HL-60 (cell line): ENCODE measurements at regions not wholly inside any gene's neighbourhood (a gene's known extent, or its start where the extent isn't known, plus 50 kb on each side); places are given as distances from the start of the nearest gene placed in this dataset.
"Not testable (repeated sequence)": the region's sequence is repeated elsewhere in the genome, so short reads cannot be mapped to it uniquely, and the experiment has no call there.

Experiments
- DNase-seq, 2 experiments: peaks; one replicate each; pipeline ENCODE4 v3.0.0-alpha.2; 2010 to 2020; ENCODE audit warnings: low read depth in 1 of 2, low spot score in 1 of 2
- H3K27ac ChIP-seq: fragments of 250-450 bp; sonication (Bioruptor Pico); replicated peaks from 2 replicates; pipeline ENCODE4 v1.5.1; 2020; ENCODE audit warnings: mild to moderate bottlenecking, moderate library complexity
- H3K27me3 ChIP-seq: fragments of 250-450 bp; sonication (Bioruptor Pico); 2 replicates; pipeline ENCODE4 v1.5.1; 2021; ENCODE audit warnings: mild to moderate bottlenecking, moderate library complexity; ENCODE audit not compliant: insufficient read depth, poor library complexity, severe bottlenecking
- H3K4me3 ChIP-seq: replicated peaks from 2 replicates; pipeline ENCODE4 v1.5.1; 2011; ENCODE audit warnings: mild to moderate bottlenecking, control low read depth, low read length; ENCODE audit not compliant: insufficient read depth
- GABPA ChIP-seq: IDR thresholded peaks from 2 replicates; pipeline ENCODE4 v1.6.1; 2012; ENCODE audit warnings: low read depth
- POLR2AphosphoS5 ChIP-seq: IDR thresholded peaks from 2 replicates; pipeline ENCODE4 v1.6.1; 2012; ENCODE audit warnings: low read depth
- SPI1 ChIP-seq: IDR thresholded peaks from 2 replicates; pipeline ENCODE4 v1.6.1; 2012; ENCODE audit warnings: low read depth, mild to moderate bottlenecking, borderline replicate concordance
- TF ChIP-seq, protein P1 (sequence below): IDR thresholded peaks from 2 replicates; pipeline ENCODE4 v1.6.1; 2012; ENCODE audit warnings: low read depth; ENCODE audit not compliant: insufficient replicate concordance
- TF ChIP-seq, protein P2 (sequence below): IDR thresholded peaks from one replicate; pipeline ENCODE4 v1.5.1; 2011; ENCODE audit warnings: low read length, control low read depth, inconsistent platforms; ENCODE audit not compliant: insufficient read depth

DNA sequence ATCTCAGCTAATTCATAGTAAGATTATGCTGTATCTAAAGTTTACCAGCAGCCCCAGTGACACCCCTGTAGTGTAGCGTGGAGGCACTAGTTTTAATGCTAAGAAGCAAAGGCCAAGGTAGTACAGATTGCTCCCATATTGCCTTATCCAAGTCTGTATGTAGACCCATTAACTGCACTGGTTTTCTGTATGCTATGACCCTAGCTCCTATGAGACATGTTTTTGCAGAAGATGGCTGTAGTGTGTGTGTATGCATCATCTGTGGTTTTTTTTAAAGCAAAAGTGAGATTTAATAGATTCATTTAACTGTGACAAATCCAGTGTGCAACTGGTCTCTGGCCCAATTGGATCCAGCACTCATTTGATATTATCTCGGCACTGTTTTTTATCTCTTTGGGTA is 86.5 kb downstream of the HAUS1 start:
- H3K27ac ChIP-seq: no peak overlapping the region
- H3K27me3 ChIP-seq: no peaks in the 10 kb centered on the region
- no peak for DNase-seq
- TF ChIP-seq, protein P1, sequence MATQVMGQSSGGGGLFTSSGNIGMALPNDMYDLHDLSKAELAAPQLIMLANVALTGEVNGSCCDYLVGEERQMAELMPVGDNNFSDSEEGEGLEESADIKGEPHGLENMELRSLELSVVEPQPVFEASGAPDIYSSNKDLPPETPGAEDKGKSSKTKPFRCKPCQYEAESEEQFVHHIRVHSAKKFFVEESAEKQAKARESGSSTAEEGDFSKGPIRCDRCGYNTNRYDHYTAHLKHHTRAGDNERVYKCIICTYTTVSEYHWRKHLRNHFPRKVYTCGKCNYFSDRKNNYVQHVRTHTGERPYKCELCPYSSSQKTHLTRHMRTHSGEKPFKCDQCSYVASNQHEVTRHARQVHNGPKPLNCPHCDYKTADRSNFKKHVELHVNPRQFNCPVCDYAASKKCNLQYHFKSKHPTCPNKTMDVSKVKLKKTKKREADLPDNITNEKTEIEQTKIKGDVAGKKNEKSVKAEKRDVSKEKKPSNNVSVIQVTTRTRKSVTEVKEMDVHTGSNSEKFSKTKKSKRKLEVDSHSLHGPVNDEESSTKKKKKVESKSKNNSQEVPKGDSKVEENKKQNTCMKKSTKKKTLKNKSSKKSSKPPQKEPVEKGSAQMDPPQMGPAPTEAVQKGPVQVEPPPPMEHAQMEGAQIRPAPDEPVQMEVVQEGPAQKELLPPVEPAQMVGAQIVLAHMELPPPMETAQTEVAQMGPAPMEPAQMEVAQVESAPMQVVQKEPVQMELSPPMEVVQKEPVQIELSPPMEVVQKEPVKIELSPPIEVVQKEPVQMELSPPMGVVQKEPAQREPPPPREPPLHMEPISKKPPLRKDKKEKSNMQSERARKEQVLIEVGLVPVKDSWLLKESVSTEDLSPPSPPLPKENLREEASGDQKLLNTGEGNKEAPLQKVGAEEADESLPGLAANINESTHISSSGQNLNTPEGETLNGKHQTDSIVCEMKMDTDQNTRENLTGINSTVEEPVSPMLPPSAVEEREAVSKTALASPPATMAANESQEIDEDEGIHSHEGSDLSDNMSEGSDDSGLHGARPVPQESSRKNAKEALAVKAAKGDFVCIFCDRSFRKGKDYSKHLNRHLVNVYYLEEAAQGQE: no peak
- no peak for TF ChIP-seq POLR2AphosphoS5
- TF ChIP-seq GABPA: no peak
- no peak for TF ChIP-seq SPI1
- TF ChIP-seq, protein P2, sequence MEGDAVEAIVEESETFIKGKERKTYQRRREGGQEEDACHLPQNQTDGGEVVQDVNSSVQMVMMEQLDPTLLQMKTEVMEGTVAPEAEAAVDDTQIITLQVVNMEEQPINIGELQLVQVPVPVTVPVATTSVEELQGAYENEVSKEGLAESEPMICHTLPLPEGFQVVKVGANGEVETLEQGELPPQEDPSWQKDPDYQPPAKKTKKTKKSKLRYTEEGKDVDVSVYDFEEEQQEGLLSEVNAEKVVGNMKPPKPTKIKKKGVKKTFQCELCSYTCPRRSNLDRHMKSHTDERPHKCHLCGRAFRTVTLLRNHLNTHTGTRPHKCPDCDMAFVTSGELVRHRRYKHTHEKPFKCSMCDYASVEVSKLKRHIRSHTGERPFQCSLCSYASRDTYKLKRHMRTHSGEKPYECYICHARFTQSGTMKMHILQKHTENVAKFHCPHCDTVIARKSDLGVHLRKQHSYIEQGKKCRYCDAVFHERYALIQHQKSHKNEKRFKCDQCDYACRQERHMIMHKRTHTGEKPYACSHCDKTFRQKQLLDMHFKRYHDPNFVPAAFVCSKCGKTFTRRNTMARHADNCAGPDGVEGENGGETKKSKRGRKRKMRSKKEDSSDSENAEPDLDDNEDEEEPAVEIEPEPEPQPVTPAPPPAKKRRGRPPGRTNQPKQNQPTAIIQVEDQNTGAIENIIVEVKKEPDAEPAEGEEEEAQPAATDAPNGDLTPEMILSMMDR: no peak
- H3K4me3 ChIP-seq: no peak overlapping the region

DNA sequence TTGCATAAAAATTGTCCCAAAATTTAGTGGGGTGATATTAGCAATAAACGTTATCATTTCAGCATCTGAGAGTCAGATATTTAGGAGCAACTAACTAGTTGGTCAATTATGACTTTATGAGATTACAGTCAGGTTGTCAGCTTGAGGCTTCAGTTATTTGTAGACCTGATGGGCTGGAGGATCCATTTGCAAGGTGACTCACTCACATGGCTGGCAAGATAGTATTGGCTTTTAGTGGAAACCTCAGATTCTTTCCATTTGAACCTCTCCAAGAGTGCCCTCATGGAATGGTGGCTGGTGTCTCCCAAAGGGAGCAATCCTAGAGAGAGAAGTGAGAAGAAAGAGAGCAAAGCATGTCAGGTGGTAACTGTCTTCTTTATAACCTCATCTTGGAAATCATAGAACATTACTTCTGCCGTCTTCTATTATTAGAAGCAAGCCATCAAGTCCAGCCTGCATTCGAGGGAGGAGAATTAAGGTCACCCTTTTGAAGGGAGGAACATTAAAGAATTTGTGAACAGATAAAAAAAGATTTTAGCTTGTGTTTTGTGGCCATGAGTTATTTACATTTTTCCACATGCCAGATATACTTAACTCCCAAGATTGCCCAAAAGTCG is 92.5 kb downstream of the HAUS1 start:
- Histone ChIP-seq H3K27me3 (no peaks in the 10 kb centered on the region), H3K27ac (no peak overlapping the region), H3K4me3 (no peak overlapping the region)
- DNase-seq: no peak
- TF ChIP-seq POLR2AphosphoS5 (no peak), GABPA (no peak), SPI1 (no peak)
- TF ChIP-seq, protein P1: no peak
- TF ChIP-seq, protein P2: no peak

- Histone ChIP-seq H3K27me3 (no peaks in the 10 kb centered on the region), H3K4me3 (no peak overlapping the region), H3K27ac (peak overlapping the region; percentile 67)
- TF ChIP-seq GABPA: no peak
- no peak for TF ChIP-seq SPI1
- TF ChIP-seq, protein P1: no peak
- no peak for TF ChIP-seq POLR2AphosphoS5
- TF ChIP-seq, protein P2: no peak
- DNase-seq: no peak
These were observed 95.4 kb downstream of the HAUS1 start for GRCh38 chr18:46199515-46200147.

DNA sequence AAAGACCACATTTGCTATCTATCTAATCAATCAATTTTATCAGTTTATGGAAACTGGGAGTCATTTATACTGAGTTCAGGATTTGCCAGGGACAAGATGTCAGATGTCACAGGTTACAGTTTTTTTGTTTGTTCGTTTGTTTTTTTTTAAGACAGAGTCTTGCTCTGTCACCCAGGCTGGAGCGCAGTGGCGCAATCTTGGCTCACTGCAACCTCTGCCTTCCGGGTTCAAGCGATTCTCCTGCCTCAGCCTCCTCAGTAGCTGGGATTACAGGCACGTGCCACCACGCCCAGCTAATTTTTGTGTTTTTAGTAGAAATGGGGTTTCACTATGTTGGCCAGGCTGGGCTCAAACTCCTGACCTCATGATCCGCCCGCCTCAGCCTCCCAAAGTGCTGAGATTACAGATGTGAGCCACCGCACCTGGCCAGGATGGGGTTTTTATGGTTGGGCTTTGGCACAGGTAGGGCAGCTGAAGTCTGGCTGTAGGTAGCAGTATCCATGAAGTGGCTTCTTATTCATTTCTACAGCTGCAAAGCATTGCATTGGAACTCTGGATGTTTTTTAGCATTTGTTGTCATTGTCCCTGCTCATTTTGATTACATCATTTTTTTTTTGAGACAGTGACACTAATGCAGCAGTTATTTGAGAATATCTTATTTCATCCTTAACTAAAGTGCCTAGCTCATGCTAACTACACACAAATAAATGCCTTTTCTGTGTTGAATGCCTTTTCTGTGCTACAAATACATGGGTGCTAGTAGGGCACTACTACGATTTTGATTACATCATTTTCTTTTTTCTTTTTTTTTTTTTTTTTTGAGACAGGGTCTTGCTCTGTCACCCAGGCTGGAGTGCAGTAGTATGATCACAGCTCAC is 96.2 kb downstream of the HAUS1 start:
- not testable (repeated sequence) for H3K4me3 ChIP-seq
- H3K27ac ChIP-seq: peak overlapping the region; percentile 67

More for the DNA sequence above, 96.2 kb downstream of the HAUS1 start:
- peak in 1 of 2 experiments; percentile 62 for DNase-seq
- not testable (repeated sequence) for H3K27me3 ChIP-seq
